B cell (primary cell): ENCODE measurements at regions not wholly inside any gene's neighbourhood (a gene's known extent, or its start where the extent isn't known, plus 50 kb on each side); places are given as distances from the start of the nearest gene placed in this dataset.

Experiments used
- ATAC-seq: fragments of 200-7000 bp; cut with Tn5 transposase; one replicate; pipeline ENCODE4 v1.10.0; 2021; ENCODE audit warnings: low read depth, mild to moderate bottlenecking, moderate number of reproducible peaks, moderate library complexity
- CTCF ChIA-PET: fragments of 350-600 bp; sonication (Branson Sonifier 250); formaldehyde crosslinking; loops from one replicate; lab custom pipeline; 2021; ENCODE audit warnings: antibody characterized with exemption, inconsistent platforms; lab: Charles Lee
- POLR2A ChIA-PET: fragments of 350-600 bp; sonication (Branson Sonifier 250); formaldehyde crosslinking; loops from one replicate; lab custom pipeline; 2021; ENCODE audit warnings: antibody characterized with exemption; lab: Charles Lee
- DNase-seq: peaks from one replicate; pipeline ENCODE4 v3.0.0; 2013
- H2AFZ ChIP-seq: 2 replicates; pipeline ENCODE4 v1.6.1; 2012; ENCODE audit warnings: mild to moderate bottlenecking, low read depth, low read length; ENCODE audit not compliant: insufficient read depth, poor library complexity, severe bottlenecking
- H3K27ac ChIP-seq, 2 donors: 1 replicate in 1 of 2; 2 replicates in 1 of 2; pipeline ENCODE4 v1.5.1; 2012 to 2013; ENCODE audit warnings: low read length in 2 of 2, mild to moderate bottlenecking in 2 of 2, moderate library complexity in 1 of 2
- H3K27me3 ChIP-seq, 4 experiments: fragments of 200-600 bp in 1 of 4; sonication (generic) in 1 of 4; replicated peaks in 1 of 4; 1 replicate in 2 of 4; 2 replicates in 2 of 4; pipeline versions ENCODE4 v1.6.1 to v1.7.0; 2013 to 2016; ENCODE audit warnings: low read length in 3 of 4, mild to moderate bottlenecking in 2 of 4, mixed read lengths in 1 of 4, moderate library complexity in 1 of 4; ENCODE audit not compliant: insufficient read depth in 4 of 4, control insufficient read depth in 3 of 4; ENCODE audit errors: control extremely low read depth in 1 of 4
- H3K36me3 ChIP-seq, 2 experiments: replicated peaks in 1 of 2; 1 replicate in 1 of 2; 2 replicates in 1 of 2; pipeline versions ENCODE4 v1.6.1 to v1.7.1; 2013; ENCODE audit warnings: low read length in 1 of 2; ENCODE audit not compliant: insufficient read depth in 2 of 2, control insufficient read depth in 1 of 2; ENCODE audit errors: control extremely low read depth in 1 of 2, extremely low read depth in 1 of 2
- H3K4me1 ChIP-seq, 2 donors: fragments of 200-600 bp in 1 of 2; sonication (generic) in 1 of 2; 1 replicate in 1 of 2; 2 replicates in 1 of 2; pipeline versions ENCODE4 v1.5.1 to v1.6.1; 2013 to 2017; ENCODE audit warnings: low read length in 2 of 2; ENCODE audit not compliant: control insufficient read depth in 2 of 2, insufficient read depth in 2 of 2
- H3K4me2 ChIP-seq: replicated peaks from 2 replicates; pipeline ENCODE3; 2012; ENCODE audit warnings: mild to moderate bottlenecking, low read depth, low read length; ENCODE audit not compliant: poor library complexity, severe bottlenecking
- H3K4me3 ChIP-seq, 5 experiments: fragments of 200-600 bp in 1 of 5; sonication (generic) in 1 of 5; 1 replicate in 3 of 5; 2 replicates in 2 of 5; pipeline versions ENCODE4 v1.5.1 to v1.7.0; 2011 to 2016; ENCODE audit warnings: low read length in 4 of 5, mild to moderate bottlenecking in 4 of 5, low read depth in 2 of 5, control low read depth in 1 of 5, moderate library complexity in 1 of 5; ENCODE audit not compliant: insufficient read depth in 1 of 5; ENCODE audit errors: control extremely low read depth in 1 of 5, extremely low read depth in 1 of 5
- H3K79me2 ChIP-seq: fragments of 200-600 bp; sonication (generic); one replicate; pipeline ENCODE4 v1.6.0; 2016; ENCODE audit warnings: low read length; ENCODE audit not compliant: control insufficient read depth, insufficient read depth
- H3K9ac ChIP-seq: fragments of 200-600 bp; sonication (generic); 2 replicates; pipeline ENCODE4 v1.6.1; 2017; ENCODE audit warnings: mild to moderate bottlenecking, low read length, moderate library complexity
- H3K9me3 ChIP-seq, 3 donors: one replicate each; pipeline versions ENCODE4 v1.6.1 to v1.7.1; 2013; ENCODE audit warnings: low read length in 2 of 3; ENCODE audit not compliant: control insufficient read depth in 2 of 3, insufficient read depth in 1 of 3; ENCODE audit errors: control extremely low read depth in 1 of 3
- H4K20me1 ChIP-seq: 2 replicates; pipeline ENCODE4 v1.6.0; 2012; ENCODE audit warnings: mild to moderate bottlenecking, low read length; ENCODE audit not compliant: insufficient read depth, control insufficient read depth, poor library complexity, severe bottlenecking
- H3K27ac Mint-ChIP-seq: one replicate; pipeline ENCODE4 v1.8.0; 2021; ENCODE audit warnings: mixed read lengths
- H3K27me3 Mint-ChIP-seq: one replicate; pipeline ENCODE4 v1.8.0; 2021; ENCODE audit warnings: mixed read lengths
- H3K4me1 Mint-ChIP-seq: one replicate; pipeline ENCODE4 v1.8.0; 2021; ENCODE audit warnings: mixed read lengths
- H3K4me3 Mint-ChIP-seq: one replicate; pipeline ENCODE4 v1.8.0; 2021; ENCODE audit warnings: mixed read lengths
- H3K9me3 Mint-ChIP-seq: one replicate; pipeline ENCODE4 v1.8.0; 2022; ENCODE audit warnings: mixed read lengths; ENCODE audit not compliant: insufficient read depth
- CTCF ChIP-seq: fragments of 200-600 bp; IDR thresholded peaks from one replicate; pipeline ENCODE4 v1.8.0; 2022; ENCODE audit warnings: antibody characterized with exemption, mild to moderate bottlenecking
- EZH2 ChIP-seq: IDR thresholded peaks from 2 replicates; pipeline ENCODE4 v1.6.1; 2012; ENCODE audit warnings: borderline replicate concordance, low read depth, mild to moderate bottlenecking, moderate library complexity, low read length; ENCODE audit not compliant: insufficient read depth, poor library complexity, severe bottlenecking
- WGBS: methylation state at CpG from one replicate; pipeline ENCODE4 v1.1.5; 2013; ENCODE audit warnings: missing lambda C conversion rate; ENCODE audit not compliant: insufficient coverage; 5-methylcytosine and 5-hydroxymethylcytosine counted together
- intact Hi-C: fragments of 100-400 bp; cut with micrococcal nuclease; formaldehyde crosslinking; loops from one replicate; pipeline ENCODE4 v1.10.0; 2022

GRCh38 chr11:12324585-12324984 lies 52.8 kb upstream of the PARVA start:
- Histone ChIP-seq H2AFZ (no peak overlapping the region), H3K4me1 (no peaks in the 10 kb centered on the region), H3K36me3 (no peaks in the 10 kb centered on the region), H3K9ac (no peak overlapping the region), H3K27ac (no peak overlapping the region), H3K79me2 (no peaks in the 10 kb centered on the region), H3K9me3 (no peaks in the 10 kb centered on the region), H3K27me3 (no peaks in the 10 kb centered on the region), H3K4me3 (no peak overlapping the region), H4K20me1 (no peaks in the 10 kb centered on the region), H3K4me2 (no peak overlapping the region)
- Mint-ChIP-seq H3K27ac (no peak overlapping the region), H3K4me3 (no peak overlapping the region), H3K9me3 (no peaks in the 10 kb centered on the region), H3K4me1 (no peaks in the 10 kb centered on the region), H3K27me3 (peaks cover 3% of the 10 kb centered on the region)
- ChIA-PET CTCF (no interaction called here), POLR2A (no interaction called here)
- ATAC-seq (no peak), DNase-seq (no peak)
- WGBS, result 92% methylated on average over 2 of the region's 3 CpGs
- TF ChIP-seq EZH2 (no peak), CTCF (no peak)
- intact Hi-C loops, result no loop called here
